ENCODE measurements at regions not wholly inside any gene's neighbourhood (a gene's known extent, or its start where the extent isn't known, plus 50 kb on each side); places are given as distances from the start of the nearest gene placed in this dataset.
"Not testable (repeated sequence)": the region's sequence is repeated elsewhere in the genome, so short reads cannot be mapped to it uniquely, and the experiment has no call there.

- DNase-seq (ENCODE audit: low spot score), result no peak
These were observed 508.1 kb downstream of the TMEM135 start for GRCh38 chr11:87545858-87546257.

- DNase-seq (ENCODE audit: low spot score), result no peak
These were observed 501.9 kb downstream of the TMEM135 start for GRCh38 chr11:87539596-87539995.

GRCh38 chr11:87536565-87536964, 498.8 kb downstream of the TMEM135 start:
- DNase-seq (ENCODE audit: low spot score), result no peak

GRCh38 chr11:87536016-87536415, 498.3 kb downstream of the TMEM135 start:
- no peak for DNase-seq (ENCODE audit: low spot score)

- no peak for DNase-seq (ENCODE audit: low spot score)
These were observed 497.8 kb downstream of the TMEM135 start for GRCh38 chr11:87535513-87535912.

GRCh38 chr11:87531835-87532234, 494.1 kb downstream of the TMEM135 start:
- not testable (repeated sequence) for DNase-seq (ENCODE audit: low spot score)

- DNase-seq (ENCODE audit: low spot score), result no peak
These were observed 491.8 kb downstream of the TMEM135 start for GRCh38 chr11:87529486-87529885.

GRCh38 chr11:87528752-87529151, 491.0 kb downstream of the TMEM135 start:
- no peak for DNase-seq (ENCODE audit: low spot score)

- no peak for DNase-seq (ENCODE audit: low spot score)
These were observed 485.5 kb downstream of the TMEM135 start for GRCh38 chr11:87523276-87523675.

- no peak for DNase-seq (ENCODE audit: low spot score)
These were observed 480.5 kb downstream of the TMEM135 start for GRCh38 chr11:87518266-87518665.

GRCh38 chr11:87517351-87517750, 479.6 kb downstream of the TMEM135 start:
- DNase-seq (ENCODE audit: low spot score), result no peak

- not testable (repeated sequence) for DNase-seq (ENCODE audit: low spot score)
These were observed 470.0 kb downstream of the TMEM135 start for GRCh38 chr11:87507722-87508121.

- DNase-seq (ENCODE audit: low spot score), result not testable (repeated sequence)
These were observed 469.2 kb downstream of the TMEM135 start for GRCh38 chr11:87506946-87507345.

GRCh38 chr11:87501388-87501787, 463.7 kb downstream of the TMEM135 start:
- DNase-seq (ENCODE audit: low spot score), result no peak

- not testable (repeated sequence) for DNase-seq (ENCODE audit: low spot score)
These were observed 457.2 kb downstream of the TMEM135 start for GRCh38 chr11:87494936-87495335.

GRCh38 chr11:87494026-87494425, 456.3 kb downstream of the TMEM135 start:
- not testable (repeated sequence) for DNase-seq (ENCODE audit: low spot score)

- DNase-seq (ENCODE audit: low spot score), result peak; percentile 14
These were observed 455.8 kb downstream of the TMEM135 start for GRCh38 chr11:87493516-87493915.

- no peak for DNase-seq (ENCODE audit: low spot score)
These were observed 453.6 kb downstream of the TMEM135 start for GRCh38 chr11:87491381-87491780.

GRCh38 chr11:87490671-87491070, 452.9 kb downstream of the TMEM135 start:
- no peak for DNase-seq (ENCODE audit: low spot score)

GRCh38 chr11:87484566-87484965, 446.8 kb downstream of the TMEM135 start:
- DNase-seq (ENCODE audit: low spot score), result no peak

GRCh38 chr11:87477321-87477720, 439.6 kb downstream of the TMEM135 start:
- no peak for DNase-seq (ENCODE audit: low spot score)

- peak; percentile 47 for DNase-seq (ENCODE audit: low spot score)
These were observed 435.4 kb downstream of the TMEM135 start for GRCh38 chr11:87473174-87473573.

GRCh38 chr11:87466223-87466622, 428.5 kb downstream of the TMEM135 start:
- peak; percentile 24 for DNase-seq (ENCODE audit: low spot score)

- DNase-seq (ENCODE audit: low spot score), result no peak
These were observed 428.0 kb downstream of the TMEM135 start for GRCh38 chr11:87465716-87466115.
